Urinary bladder (tissue), 3 donors: ENCODE measurements at regions not wholly inside any gene's neighbourhood (a gene's known extent, or its start where the extent isn't known, plus 50 kb on each side); places are given as distances from the start of the nearest gene placed in this dataset.

ENCODE experiments used
- DNase-seq: peaks from one replicate; pipeline ENCODE4 v3.0.0-alpha.2; 2015; ENCODE audit errors: extremely low spot score
- H3K27ac ChIP-seq: one replicate; pipeline ENCODE4 v1.5.1; 2013; ENCODE audit warnings: low read depth, mild to moderate bottlenecking, moderate library complexity
- H3K36me3 ChIP-seq: one replicate; pipeline ENCODE4 v1.6.1; 2013; ENCODE audit warnings: mild to moderate bottlenecking, moderate library complexity; ENCODE audit not compliant: insufficient read depth
- H3K4me1 ChIP-seq: one replicate; pipeline ENCODE4 v1.6.1; 2013; ENCODE audit warnings: mild to moderate bottlenecking, moderate library complexity; ENCODE audit not compliant: insufficient read depth
- H3K4me3 ChIP-seq: one replicate; pipeline ENCODE4 v1.5.1; 2013; ENCODE audit warnings: low read depth, low read length
- WGBS: extraction: QIAGEN DNeasy Blood & Tissue Kit; methylation state at CpG from one replicate; pipeline ENCODE4 v1.1.7; 2013; 5-methylcytosine and 5-hydroxymethylcytosine counted together
- donor health status: healthy with polysubstance abuse.
- donor health status: healthy.

DNA sequence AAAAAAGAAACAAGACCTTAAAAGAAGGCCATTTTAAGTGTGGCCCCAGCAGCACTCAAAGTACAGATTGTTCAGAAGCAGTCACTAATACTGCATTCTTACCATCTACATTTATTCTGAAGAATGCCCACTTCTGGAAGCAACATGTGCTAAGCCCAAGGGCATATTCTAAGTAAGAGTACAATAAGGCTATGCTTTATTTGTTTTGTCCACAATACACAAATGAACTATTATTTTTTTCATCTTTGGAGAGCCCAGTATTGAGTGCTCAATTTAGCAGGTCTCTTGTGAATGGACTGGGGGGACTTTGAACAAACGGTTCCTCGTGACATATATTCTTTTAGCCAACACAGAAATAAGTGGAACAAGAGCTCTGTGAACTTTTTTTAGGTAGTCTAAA is 191.4 kb upstream of the CHORDC1 start:
- H3K4me3 ChIP-seq = no peak overlapping the region
- H3K4me1 ChIP-seq = no peaks in the 10 kb centered on the region
- no peaks in the 10 kb centered on the region for H3K36me3 ChIP-seq
- H3K27ac ChIP-seq = no peak overlapping the region
- 79% methylated on average over 2 of the region's 2 CpGs for WGBS
- DNase-seq = no peak

GRCh38 chr11:90407350-90407749 is 184.5 kb upstream of the CHORDC1 start:
- Histone ChIP-seq H3K36me3 (no peaks in the 10 kb centered on the region), H3K4me3 (no peak overlapping the region), H3K4me1 (no peaks in the 10 kb centered on the region), H3K27ac (no peak overlapping the region)
- DNase-seq = no peak

DNA sequence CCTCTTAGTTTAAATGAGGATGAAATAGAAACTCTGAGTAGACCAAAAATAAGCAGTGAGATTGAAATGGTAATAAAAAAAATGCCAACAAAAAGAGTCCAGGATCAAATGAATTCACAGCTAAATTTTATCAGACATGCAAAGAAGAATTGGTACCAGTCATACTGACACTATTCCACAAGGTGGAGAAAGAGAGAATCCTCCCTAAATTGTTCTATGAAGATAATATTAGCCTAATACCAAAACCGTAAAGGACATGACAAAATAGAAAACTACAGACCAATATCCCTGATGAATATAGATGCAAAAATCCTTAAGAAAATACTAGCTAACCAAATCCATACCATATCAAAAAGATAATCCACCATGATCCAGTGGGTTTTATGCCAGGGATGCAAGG is 169.8 kb upstream of the CHORDC1 start:
- Histone ChIP-seq H3K4me3 (no peak overlapping the region), H3K4me1 (no peaks in the 10 kb centered on the region), H3K36me3 (no peaks in the 10 kb centered on the region), H3K27ac (no peak overlapping the region)
- 90% methylated on average over 1 of the region's 1 CpG for WGBS
- no peak for DNase-seq

GRCh38 chr11:90391756-90392155 is 168.9 kb upstream of the CHORDC1 start:
- Histone ChIP-seq H3K36me3 (no peaks in the 10 kb centered on the region), H3K4me3 (no peak overlapping the region), H3K27ac (no peak overlapping the region), H3K4me1 (no peaks in the 10 kb centered on the region)
- 81% methylated on average over 7 of the region's 7 CpGs for WGBS
- no peak for DNase-seq

DNA sequence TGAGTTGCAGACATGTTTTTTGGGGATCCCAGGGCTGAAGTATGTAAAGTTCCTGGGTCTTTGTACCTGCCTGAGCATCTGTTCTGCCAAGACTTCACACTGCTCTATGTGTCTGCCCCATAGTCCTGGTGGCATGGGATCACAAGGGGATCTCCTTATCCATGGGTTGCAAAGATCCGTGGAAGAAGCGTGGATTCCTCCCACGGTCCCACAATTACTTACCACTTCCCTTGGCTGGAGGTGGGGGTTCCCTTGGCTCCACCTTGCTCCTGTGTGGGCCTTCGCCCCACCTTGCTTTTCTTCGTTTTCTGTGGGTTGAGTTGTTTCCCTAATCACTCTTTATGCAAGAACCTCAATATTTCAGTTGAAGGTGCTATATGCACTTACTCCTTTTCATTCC is 157.4 kb upstream of the CHORDC1 start:
- DNase-seq = no peak
- no peaks in the 10 kb centered on the region for H3K4me1 ChIP-seq
- H3K4me3 ChIP-seq = no peak overlapping the region
- no peak overlapping the region for H3K27ac ChIP-seq
- no peaks in the 10 kb centered on the region for H3K36me3 ChIP-seq
- WGBS = 91% methylated on average over 5 of the region's 5 CpGs

DNA sequence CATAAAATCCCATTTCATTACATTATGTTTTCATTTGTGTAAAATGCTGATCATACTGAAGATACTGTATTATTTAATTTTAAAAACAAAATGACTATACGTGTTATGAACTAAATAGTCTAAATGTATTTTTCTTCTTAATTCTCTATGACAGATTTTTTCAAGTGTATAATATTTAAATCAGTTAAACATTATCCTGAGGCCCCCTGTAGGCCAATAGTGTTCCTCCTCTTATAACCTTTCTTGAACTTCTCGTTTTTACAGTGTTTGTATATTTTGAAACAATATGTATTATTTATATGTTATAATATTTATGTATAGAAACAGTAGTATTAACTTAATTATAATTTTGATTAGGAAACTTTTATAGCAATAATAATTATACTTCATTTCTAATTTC is 151.1 kb upstream of the CHORDC1 start:
- WGBS = 76% methylated on average over 2 of the region's 2 CpGs
- DNase-seq = no peak
- no peak overlapping the region for H3K27ac ChIP-seq
- no peak overlapping the region for H3K4me3 ChIP-seq
- no peaks in the 10 kb centered on the region for H3K36me3 ChIP-seq
- H3K4me1 ChIP-seq = no peaks in the 10 kb centered on the region

DNA sequence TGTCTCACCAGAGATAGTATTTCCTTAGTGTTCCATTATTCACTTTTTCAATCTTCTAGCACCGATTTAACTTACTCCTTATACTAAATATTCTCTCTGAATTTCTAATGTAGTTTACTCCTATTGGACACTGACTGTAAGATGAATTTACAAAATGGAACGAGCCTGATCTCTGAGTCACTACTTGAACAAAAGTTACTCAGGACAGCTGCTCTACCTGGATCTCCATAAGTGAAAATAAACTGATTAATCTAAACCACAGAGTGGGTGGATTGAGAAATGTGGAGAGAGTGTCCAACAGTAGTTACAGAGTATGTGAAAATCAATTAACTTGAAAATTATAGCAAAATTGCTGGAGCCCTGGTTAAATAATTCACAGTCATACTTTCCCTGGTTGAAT is 141.7 kb upstream of the CHORDC1 start:
- H3K36me3 ChIP-seq = no peaks in the 10 kb centered on the region
- WGBS = 83% methylated on average over 2 of the region's 2 CpGs
- H3K4me3 ChIP-seq = no peak overlapping the region
- H3K4me1 ChIP-seq = no peaks in the 10 kb centered on the region
- DNase-seq = no peak
- H3K27ac ChIP-seq = no peak overlapping the region

DNA sequence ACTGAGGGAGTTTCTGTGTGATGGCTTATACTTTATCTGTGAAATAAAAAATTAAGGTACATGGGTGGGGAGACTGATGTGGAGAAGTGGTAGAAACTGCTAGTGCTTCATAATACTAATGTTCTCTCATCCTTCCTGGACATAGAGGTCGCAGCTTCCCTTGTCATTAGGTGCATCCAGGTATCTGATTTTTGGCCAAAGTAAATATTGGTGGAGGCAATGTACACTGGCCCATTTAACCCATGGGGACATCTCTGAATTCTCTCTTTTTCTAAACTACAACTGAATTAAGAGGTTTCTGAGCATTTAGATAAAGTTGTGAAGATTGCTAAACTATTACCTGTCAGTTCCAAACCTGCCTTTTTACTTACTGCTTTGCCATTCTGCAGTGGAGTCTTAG is 140.9 kb upstream of the CHORDC1 start:
- H3K4me3 ChIP-seq = no peak overlapping the region
- WGBS = 71% methylated on average over 1 of the region's 1 CpG
- H3K36me3 ChIP-seq = no peaks in the 10 kb centered on the region
- no peaks in the 10 kb centered on the region for H3K4me1 ChIP-seq
- DNase-seq = no peak
- no peak overlapping the region for H3K27ac ChIP-seq

DNA sequence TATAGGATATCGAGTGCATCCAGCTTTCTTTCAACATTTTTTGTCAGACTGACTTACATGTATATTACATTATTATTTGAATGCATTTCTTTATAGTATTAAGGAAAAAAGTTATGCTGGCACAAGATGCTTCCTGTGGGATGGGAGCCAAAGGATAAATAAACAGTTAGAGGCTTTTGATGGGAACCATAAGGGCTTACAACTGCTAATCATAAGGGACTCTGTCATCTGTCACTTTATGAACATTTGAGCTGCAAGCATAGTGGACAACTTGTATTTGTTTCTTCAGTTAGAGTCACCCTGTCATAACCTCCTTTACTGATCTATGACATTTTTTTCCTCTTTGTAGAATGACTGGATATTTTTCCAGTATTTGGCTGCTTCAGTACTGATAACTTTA is 132.4 kb upstream of the CHORDC1 start:
- no peak for DNase-seq
- no peak overlapping the region for H3K27ac ChIP-seq
- H3K36me3 ChIP-seq = no peaks in the 10 kb centered on the region
- no peaks in the 10 kb centered on the region for H3K4me1 ChIP-seq
- 35% methylated on average over 1 of the region's 1 CpG for WGBS
- no peak overlapping the region for H3K4me3 ChIP-seq

DNA sequence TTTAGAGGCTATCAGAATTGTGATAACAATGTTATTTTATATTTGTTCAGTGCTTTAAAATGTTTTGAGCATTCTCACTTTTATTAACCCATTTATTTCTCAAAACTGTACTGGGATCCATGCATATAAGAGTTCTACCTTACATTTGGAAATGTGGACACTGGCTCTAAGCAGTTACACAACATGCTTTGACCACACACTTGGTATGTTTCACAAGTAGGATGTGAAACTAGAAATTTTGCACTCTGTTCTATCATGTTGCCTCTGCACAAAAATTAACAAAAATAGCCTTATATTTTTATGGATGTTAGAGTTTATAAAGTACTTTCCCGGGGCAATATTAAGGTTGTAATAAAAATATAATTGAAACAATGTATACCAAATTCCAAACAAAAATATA is 126.9 kb upstream of the CHORDC1 start:
- Histone ChIP-seq H3K4me3 (no peak overlapping the region), H3K4me1 (no peaks in the 10 kb centered on the region), H3K36me3 (no peaks in the 10 kb centered on the region), H3K27ac (no peak overlapping the region)
- DNase-seq = no peak
- 88% methylated on average over 1 of the region's 1 CpG for WGBS

DNA sequence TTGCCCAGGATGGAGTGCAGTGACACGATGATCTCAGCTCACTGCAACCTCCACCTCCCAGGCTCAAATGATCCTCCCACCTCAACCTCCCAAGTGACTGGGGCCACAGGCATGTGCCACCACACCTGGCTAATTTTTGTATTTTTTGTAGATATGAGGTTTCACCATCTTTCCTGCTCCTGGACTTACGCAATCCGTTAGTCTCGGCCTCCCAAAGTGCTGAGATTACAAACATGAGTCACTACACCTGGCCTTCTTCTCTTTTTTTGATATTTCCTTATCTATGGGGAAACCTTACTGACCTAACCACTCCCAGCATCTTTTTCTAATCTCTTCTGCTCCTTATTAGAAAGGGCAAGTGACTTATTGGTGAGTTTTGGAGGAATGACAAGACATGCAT is 121.7 kb upstream of the CHORDC1 start:
- no peak for DNase-seq
- H3K36me3 ChIP-seq = no peaks in the 10 kb centered on the region
- 85% methylated on average over 4 of the region's 4 CpGs for WGBS
- no peak overlapping the region for H3K4me3 ChIP-seq
- H3K27ac ChIP-seq = no peak overlapping the region
- H3K4me1 ChIP-seq = no peaks in the 10 kb centered on the region

GRCh38 chr11:90343673-90344072 is 120.8 kb upstream of the CHORDC1 start:
- no peak overlapping the region for H3K27ac ChIP-seq
- no peak overlapping the region for H3K4me3 ChIP-seq
- no peaks in the 10 kb centered on the region for H3K4me1 ChIP-seq
- WGBS = 51% methylated on average over 2 of the region's 2 CpGs
- no peak for DNase-seq
- H3K36me3 ChIP-seq = no peaks in the 10 kb centered on the region

DNA sequence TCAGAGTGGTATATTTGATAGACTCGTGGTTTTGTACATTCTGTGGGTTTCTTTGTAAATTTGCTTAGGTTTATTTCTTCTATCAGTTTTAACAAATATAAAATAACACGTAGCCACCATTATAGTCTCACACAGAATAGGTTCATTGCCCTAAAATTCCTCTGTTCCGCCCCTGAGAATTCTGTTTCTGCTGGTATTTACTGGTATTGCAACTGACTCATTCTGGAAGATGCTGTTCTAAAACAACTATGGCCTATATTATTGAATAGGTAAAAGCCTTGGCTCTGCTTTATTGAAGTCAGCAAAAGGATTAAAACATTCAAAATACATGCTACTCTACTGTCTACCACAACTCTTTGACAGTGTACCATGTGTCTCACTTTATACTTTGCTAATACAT is 119.1 kb upstream of the CHORDC1 start:
- no peak overlapping the region for H3K4me3 ChIP-seq
- no peak overlapping the region for H3K27ac ChIP-seq
- 86% methylated on average over 3 of the region's 3 CpGs for WGBS
- H3K36me3 ChIP-seq = no peaks in the 10 kb centered on the region
- H3K4me1 ChIP-seq = no peaks in the 10 kb centered on the region
- DNase-seq = no peak

DNA sequence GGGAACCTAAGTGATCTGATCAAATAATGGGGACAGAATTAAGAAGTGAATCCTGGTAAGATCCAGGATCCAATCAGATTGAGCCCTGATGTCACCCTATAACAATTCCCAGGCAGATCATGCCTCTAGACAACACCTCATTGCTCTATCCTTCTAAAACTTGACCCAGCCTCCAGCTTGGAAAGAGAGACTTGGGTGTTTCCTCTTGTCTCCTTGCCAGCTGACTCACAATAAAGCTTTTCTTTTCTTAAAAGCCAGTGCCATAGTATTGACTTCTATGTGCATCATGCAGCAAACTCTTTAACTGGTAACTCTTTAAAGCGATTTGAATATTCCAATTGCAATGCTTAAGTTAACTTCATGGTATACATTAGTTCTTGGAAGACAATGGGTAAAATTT is 109.6 kb upstream of the CHORDC1 start:
- DNase-seq = no peak
- no peaks in the 10 kb centered on the region for H3K4me1 ChIP-seq
- WGBS = 96% methylated on average over 1 of the region's 1 CpG
- H3K36me3 ChIP-seq = no peaks in the 10 kb centered on the region
- no peak overlapping the region for H3K27ac ChIP-seq
- no peak overlapping the region for H3K4me3 ChIP-seq

GRCh38 chr11:90330632-90331031 is 107.8 kb upstream of the CHORDC1 start:
- DNase-seq = no peak
- Histone ChIP-seq H3K27ac (no peak overlapping the region), H3K4me3 (no peak overlapping the region), H3K4me1 (no peaks in the 10 kb centered on the region), H3K36me3 (no peaks in the 10 kb centered on the region)
- WGBS = 62% methylated on average over 2 of the region's 2 CpGs
